ENCODE measurements at regions not wholly inside any gene's neighbourhood (a gene's known extent, or its start where the extent isn't known, plus 50 kb on each side); places are given as distances from the start of the nearest gene placed in this dataset.

DNA sequence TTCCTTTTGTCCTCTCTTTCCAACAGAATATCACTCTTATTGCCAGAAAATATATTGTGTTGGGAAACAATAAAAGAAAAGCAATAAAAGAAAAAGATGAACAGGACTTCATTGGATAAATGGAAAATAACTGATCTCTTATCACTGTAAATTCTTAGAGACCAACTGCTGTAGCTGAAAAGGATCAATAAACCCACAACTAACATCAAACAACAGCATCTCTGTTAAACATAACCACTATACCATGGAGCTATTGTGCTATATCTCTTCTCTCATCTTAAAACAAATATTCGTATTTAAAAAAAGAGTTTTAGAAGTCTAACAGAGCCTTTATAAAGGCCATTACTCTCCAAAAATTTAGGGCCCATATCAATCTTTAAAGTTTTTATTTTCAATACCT is 502.4 kb downstream of the TMEM232 start:
- no peak overlapping the region for H2BK12ac ChIP-seq (ENCODE audit: low read depth, low read length)
- POLR2A ChIA-PET (ENCODE audit: partially characterized antibody): no interaction called here
- no peak overlapping the region for H3K23ac ChIP-seq (ENCODE audit: insufficient read length)
- H3K4me1 ChIP-seq (replicated peaks in 1 of 4; ENCODE audit: control insufficient read depth in 3 of 4, insufficient read depth in 4 of 4, low read length in 3 of 4): no peaks in the 10 kb centered on the region
- no peak overlapping the region for H4K5ac ChIP-seq (ENCODE audit: insufficient read length, low read depth, low read length)
- WGBS, 2 experiments (ENCODE audit: extremely low coverage in 1 of 2, insufficient coverage in 1 of 2, insufficient read length in 1 of 2, insufficient replicate concordance in 2 of 2, low coverage in 1 of 2, low lambda C conversion rate in 2 of 2, missing lambda C conversion rate in 1 of 2): 92% methylated on average over 1 of the region's 1 CpG; no CpG with 5 or more reads in 1 of the 2 experiments
- H2BK15ac ChIP-seq (ENCODE audit: low read length): no peak overlapping the region
- no peak overlapping the region for H3K4ac ChIP-seq (replicated peaks; ENCODE audit: insufficient read length, low read depth, low read length)
- no peak overlapping the region for H3K56ac ChIP-seq (replicated peaks; ENCODE audit: insufficient read length, low read depth, low read length)
- FAIRE-seq: no peak
- H4K20me1 ChIP-seq (replicated peaks in 1 of 2; ENCODE audit: control insufficient read depth in 1 of 2, insufficient read depth in 2 of 2, low read length in 2 of 2): no peaks in the 10 kb centered on the region
- no peaks in the 10 kb centered on the region for H3K79me1 ChIP-seq (ENCODE audit: low read depth, low read length)
- no peak overlapping the region for H3K18ac ChIP-seq (ENCODE audit: extremely low read depth, low read length)
- H3K9me3 ChIP-seq (ENCODE audit: insufficient read depth in 2 of 2, low read depth in 1 of 2, low read length in 1 of 2): no peaks in the 10 kb centered on the region
- H3K23me2 ChIP-seq (ENCODE audit: low read depth, low read length): no peaks in the 10 kb centered on the region
- no peak overlapping the region for H4K91ac ChIP-seq (replicated peaks; ENCODE audit: insufficient read length, low read length)
- H3K14ac ChIP-seq (ENCODE audit: insufficient read length): no peak overlapping the region
- H2BK120ac ChIP-seq (replicated peaks; ENCODE audit: low read depth, low read length): no peak overlapping the region
- CTCF ChIA-PET (ENCODE audit: partially characterized antibody): no interaction called here
- no peak overlapping the region for H4K8ac ChIP-seq (ENCODE audit: extremely low read depth, insufficient read depth, low read length)
- H3K27me3 ChIP-seq (replicated peaks in 1 of 4; ENCODE audit: control insufficient read depth in 3 of 4, extremely low read depth in 1 of 4, insufficient read depth in 3 of 4, low read length in 3 of 4): no peaks in the 10 kb centered on the region
- H3K9ac ChIP-seq (replicated peaks in 1 of 4; ENCODE audit: extremely low read depth in 1 of 4, low read depth in 3 of 4, low read length in 3 of 4): no peak overlapping the region
- no peak overlapping the region for H2BK20ac ChIP-seq (ENCODE audit: low read length)
- no peak overlapping the region for H2AFZ ChIP-seq (ENCODE audit: low read length)
- no peak overlapping the region for H2AK5ac ChIP-seq (ENCODE audit: low read depth, low read length)
- DNase-seq (ENCODE audit: low read depth in 1 of 2, low spot score in 2 of 2): no peak
- H3K27ac ChIP-seq (ENCODE audit: low read depth, low read length): no peak overlapping the region
- no peak overlapping the region for H3K4me3 ChIP-seq (ENCODE audit: extremely low read depth in 1 of 4, insufficient read depth in 2 of 4, low read depth in 3 of 4, low read length in 4 of 4)
- H3K4me2 ChIP-seq (ENCODE audit: insufficient read depth in 1 of 2, low read depth in 2 of 2, low read length in 2 of 2): no peak overlapping the region
- no peak overlapping the region for H2BK5ac ChIP-seq (ENCODE audit: low read depth, low read length)
- H3K79me2 ChIP-seq (ENCODE audit: control insufficient read depth in 1 of 2, insufficient read depth in 2 of 2, low read length in 2 of 2): no peaks in the 10 kb centered on the region
- no peaks in the 10 kb centered on the region for H3K36me3 ChIP-seq (ENCODE audit: control insufficient read depth in 2 of 4, insufficient read depth in 4 of 4, low read length in 3 of 4)
- TF ChIP-seq SUZ12 (IDR thresholded peaks at IDR 0.05; ENCODE audit: low read length) (no peak), ATF2 (IDR thresholded peaks at IDR 0.05; ENCODE audit: low read length) (no peak), NRF1 (IDR thresholded peaks at IDR 0.05; ENCODE audit: low read depth, low read length) (no peak), FOSL1 (IDR thresholded peaks at IDR 0.05; ENCODE audit: insufficient read depth, low read depth, low read length) (no peak), CREB1 (IDR thresholded peaks at IDR 0.05) (no peak), CEBPB (IDR thresholded peaks at IDR 0.05; ENCODE audit: low read depth, low read length) (no peak), CTBP2 (IDR thresholded peaks at IDR 0.05; ENCODE audit: borderline replicate concordance, insufficient read depth, insufficient read length, low read length) (no peak), HDAC6 (IDR thresholded peaks at IDR 0.05; ENCODE audit: low read depth, low read length) (no peak), SIRT6 (IDR thresholded peaks at IDR 0.05; ENCODE audit: low read length) (no peak), POLR2AphosphoS5 (IDR thresholded peaks at IDR 0.05; ENCODE audit: low read depth, low read length) (no peak), SIN3A (conservative IDR thresholded peaks at IDR 0.05 in 1 of 2, IDR thresholded peaks at IDR 0.05 in 1 of 2; ENCODE audit: low read depth in 1 of 2, low read length in 2 of 2) (no peak), SIX5 (IDR thresholded peaks at IDR 0.05; ENCODE audit: low read depth, low read length) (no peak), TBP (IDR thresholded peaks at IDR 0.05; ENCODE audit: low read depth, low read length) (no peak), ASH2L (IDR thresholded peaks at IDR 0.05; ENCODE audit: low read length) (no peak), TAF7 (optimal IDR thresholded peaks at IDR 0.05; ENCODE audit: borderline replicate concordance, low read depth, low read length) (no peak)
